Smooth muscle cell (in vitro differentiated cells): ENCODE measurements at regions not wholly inside any gene's neighbourhood (a gene's known extent, or its start where the extent isn't known, plus 50 kb on each side); places are given as distances from the start of the nearest gene placed in this dataset.

Source experiments
- DNase-seq: peaks from one replicate; lab custom pipeline; 2025; ENCODE audit not compliant: unreplicated experiment; lab: John Stamatoyannopoulos, UW
- H2AFZ ChIP-seq: fragments of 200-600 bp; sonication (generic); 2 replicates; pipeline ENCODE4 v1.6.0; 2016; ENCODE audit warnings: antibody characterized with exemption, low read depth, mild to moderate bottlenecking
- H3F3A ChIP-seq: fragments of 200-600 bp; sonication (generic); 2 replicates; pipeline ENCODE4 v1.6.0; 2017; ENCODE audit warnings: antibody characterized with exemption, low read depth
- H3K27ac ChIP-seq: fragments of 200-600 bp; sonication (generic); 2 replicates; pipeline ENCODE4 v1.5.1; 2016; ENCODE audit warnings: low read depth, mild to moderate bottlenecking
- H3K27me3 ChIP-seq: fragments of 200-600 bp; sonication (generic); 2 replicates; pipeline ENCODE4 v1.6.1; 2016; ENCODE audit warnings: low read depth, mild to moderate bottlenecking
- H3K36me3 ChIP-seq: fragments of 200-600 bp; sonication (generic); 2 replicates; pipeline ENCODE4 v1.5.1; 2016; ENCODE audit warnings: low read depth
- H3K4me1 ChIP-seq: fragments of 200-600 bp; sonication (generic); 2 replicates; pipeline ENCODE4 v1.5.1; 2016; ENCODE audit warnings: low read depth
- H3K4me2 ChIP-seq: fragments of 200-600 bp; sonication (generic); 2 replicates; pipeline ENCODE4 v1.6.0; 2016; ENCODE audit warnings: mild to moderate bottlenecking
- H3K4me3 ChIP-seq: fragments of 200-600 bp; sonication (generic); 2 replicates; pipeline ENCODE4 v1.5.1; 2016; ENCODE audit warnings: mild to moderate bottlenecking
- H3K79me2 ChIP-seq: fragments of 200-600 bp; sonication (generic); 2 replicates; pipeline ENCODE4 v1.6.0; 2016; ENCODE audit warnings: low read depth, mild to moderate bottlenecking
- H3K9ac ChIP-seq: fragments of 200-600 bp; sonication (generic); 2 replicates; pipeline ENCODE4 v1.6.0; 2016; ENCODE audit warnings: low read depth
- H3K9me3 ChIP-seq: fragments of 200-600 bp; sonication (generic); replicated peaks from 2 replicates; pipeline ENCODE4 v1.5.1; 2016; ENCODE audit warnings: low read depth
- H4K20me1 ChIP-seq: fragments of 200-600 bp; sonication (generic); 2 replicates; pipeline ENCODE4 v1.6.0; 2016; ENCODE audit warnings: low read depth
- CTCF ChIP-seq: fragments of 200-600 bp; sonication (generic); IDR thresholded peaks from 2 replicates; pipeline ENCODE4 v1.5.1; 2017; ENCODE audit warnings: borderline replicate concordance, mild to moderate bottlenecking, antibody characterized with exemption; ENCODE audit not compliant: insufficient read depth, poor library complexity, severe bottlenecking
- WGBS: methylation state at CpG from one replicate; pipeline ENCODE4 v1.1.7; 2016; ENCODE audit warnings: low lambda C conversion rate; 5-methylcytosine and 5-hydroxymethylcytosine counted together

DNA sequence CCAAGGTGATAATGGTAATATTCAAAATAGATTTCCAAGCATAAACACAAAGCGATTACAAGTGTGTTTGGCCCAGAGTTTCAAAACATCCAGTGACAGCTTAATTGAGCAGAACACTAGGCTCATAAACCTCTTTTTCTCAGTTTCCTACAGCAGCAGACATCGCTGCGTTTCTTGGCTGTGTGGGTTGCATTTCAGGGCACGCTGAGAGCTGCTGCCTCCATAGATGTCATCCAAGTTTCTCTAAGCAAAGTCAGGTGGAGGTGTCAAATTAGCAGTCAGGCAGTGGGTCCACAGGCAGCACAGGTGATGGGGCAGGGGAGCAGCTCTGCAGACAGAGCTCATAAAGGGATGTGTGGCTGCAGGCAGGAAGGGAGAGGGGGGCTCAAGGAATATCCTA is 50.5 kb upstream of the COL13A1 start:
- WGBS: 75% methylated on average over 4 of the region's 4 CpGs
- H3K9me3 ChIP-seq: no peaks in the 10 kb centered on the region
- H3K4me1 ChIP-seq: no peaks in the 10 kb centered on the region
- no peak for DNase-seq
- H3F3A ChIP-seq: no peaks in the 10 kb centered on the region
- no peaks in the 10 kb centered on the region for H4K20me1 ChIP-seq
- no peak overlapping the region for H3K4me2 ChIP-seq
- no peak overlapping the region for H3K9ac ChIP-seq
- no peak for TF ChIP-seq CTCF
- H3K4me3 ChIP-seq: no peak overlapping the region
- no peak overlapping the region for H2AFZ ChIP-seq
- no peaks in the 10 kb centered on the region for H3K36me3 ChIP-seq
- H3K27ac ChIP-seq: no peak overlapping the region
- no peaks in the 10 kb centered on the region for H3K27me3 ChIP-seq
- no peaks in the 10 kb centered on the region for H3K79me2 ChIP-seq
